T-helper 1 cell treated with Interleukin-12 subunit alpha and Interleukin-12 subunit beta and Interleukin-4 antibody, amounts not matched to agents 30 μg/mL and 1 μg/mL, for 36 hours (primary cell): ENCODE measurements at regions not wholly inside any gene's neighbourhood (a gene's known extent, or its start where the extent isn't known, plus 50 kb on each side); places are given as distances from the start of the nearest gene placed in this dataset.

Experiments
- H3K27ac Mint-ChIP-seq: one replicate; pipeline ENCODE4 v1.8.0; 2021; ENCODE audit warnings: mild to moderate bottlenecking, mixed read lengths
- H3K27me3 Mint-ChIP-seq: one replicate; pipeline ENCODE4 v1.8.0; 2021; ENCODE audit warnings: low read depth, mixed read lengths
- H3K36me3 Mint-ChIP-seq: one replicate; pipeline ENCODE4 v1.8.0; 2021; ENCODE audit warnings: low read depth, mixed read lengths
- H3K4me1 Mint-ChIP-seq: one replicate; pipeline ENCODE4 v1.8.0; 2021; ENCODE audit warnings: low read depth, mixed read lengths
- H3K4me3 Mint-ChIP-seq: one replicate; pipeline ENCODE4 v1.8.0; 2021; ENCODE audit warnings: mild to moderate bottlenecking, moderate library complexity, mixed read lengths
- H3K9me3 Mint-ChIP-seq: one replicate; pipeline ENCODE4 v1.8.0; 2021; ENCODE audit warnings: mixed read lengths

GRCh38 chr7:68304536-68304935 lies 1293.7 kb upstream of the AUTS2 start:
- Mint-ChIP-seq H3K36me3 (no peaks in the 10 kb centered on the region), H3K27ac (no peak overlapping the region), H3K4me3 (no peak overlapping the region), H3K4me1 (no peaks in the 10 kb centered on the region), H3K27me3 (no peaks in the 10 kb centered on the region), H3K9me3 (peaks cover 40% of the 10 kb centered on the region)

DNA sequence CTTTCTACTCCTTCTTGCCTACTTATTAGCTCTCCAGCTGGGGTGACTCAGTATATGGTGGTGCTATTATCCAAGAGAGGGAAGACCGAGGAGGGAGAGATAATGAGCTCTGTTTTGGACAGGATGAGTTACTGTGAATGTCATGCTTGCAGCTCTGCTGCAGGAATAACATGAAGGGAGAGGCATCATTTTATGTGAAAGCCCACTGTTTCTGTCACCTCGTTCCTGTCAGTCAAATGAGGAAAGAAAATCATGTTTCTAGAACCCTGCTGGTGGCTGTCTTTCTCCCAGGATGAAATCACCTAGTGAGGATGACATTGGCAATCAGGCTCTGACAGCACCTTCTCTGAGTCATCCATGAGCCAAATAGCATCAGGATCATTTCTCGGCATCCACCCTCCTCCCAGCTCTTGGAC lies 1291.6 kb upstream of the AUTS2 start:
- H3K4me3 Mint-ChIP-seq = no peak overlapping the region
- H3K27me3 Mint-ChIP-seq = no peaks in the 10 kb centered on the region
- H3K9me3 Mint-ChIP-seq = peaks cover 39% of the 10 kb centered on the region
- H3K36me3 Mint-ChIP-seq = no peaks in the 10 kb centered on the region
- no peaks in the 10 kb centered on the region for H3K4me1 Mint-ChIP-seq
- H3K27ac Mint-ChIP-seq = no peak overlapping the region

- no peaks in the 10 kb centered on the region for H3K27me3 Mint-ChIP-seq
- H3K4me3 Mint-ChIP-seq = no peak overlapping the region
- no peaks in the 10 kb centered on the region for H3K36me3 Mint-ChIP-seq
- H3K9me3 Mint-ChIP-seq = peaks cover 58% of the 10 kb centered on the region
- H3K4me1 Mint-ChIP-seq = no peaks in the 10 kb centered on the region
- H3K27ac Mint-ChIP-seq = no peak overlapping the region
Observed at GRCh38 chr7:68309271-68309670, 1289.0 kb upstream of the AUTS2 start.

- H3K36me3 Mint-ChIP-seq = no peaks in the 10 kb centered on the region
- peaks cover 57% of the 10 kb centered on the region for H3K9me3 Mint-ChIP-seq
- H3K27ac Mint-ChIP-seq = no peak overlapping the region
- no peaks in the 10 kb centered on the region for H3K4me1 Mint-ChIP-seq
- H3K4me3 Mint-ChIP-seq = no peak overlapping the region
- no peaks in the 10 kb centered on the region for H3K27me3 Mint-ChIP-seq
Observed at GRCh38 chr7:68309806-68310205, 1288.5 kb upstream of the AUTS2 start.

- Mint-ChIP-seq H3K4me3 (no peak overlapping the region), H3K36me3 (no peaks in the 10 kb centered on the region), H3K27me3 (no peaks in the 10 kb centered on the region), H3K4me1 (no peaks in the 10 kb centered on the region), H3K9me3 (peaks cover 50% of the 10 kb centered on the region), H3K27ac (no peak overlapping the region)
Observed at GRCh38 chr7:68311958-68312357, 1286.3 kb upstream of the AUTS2 start.

DNA sequence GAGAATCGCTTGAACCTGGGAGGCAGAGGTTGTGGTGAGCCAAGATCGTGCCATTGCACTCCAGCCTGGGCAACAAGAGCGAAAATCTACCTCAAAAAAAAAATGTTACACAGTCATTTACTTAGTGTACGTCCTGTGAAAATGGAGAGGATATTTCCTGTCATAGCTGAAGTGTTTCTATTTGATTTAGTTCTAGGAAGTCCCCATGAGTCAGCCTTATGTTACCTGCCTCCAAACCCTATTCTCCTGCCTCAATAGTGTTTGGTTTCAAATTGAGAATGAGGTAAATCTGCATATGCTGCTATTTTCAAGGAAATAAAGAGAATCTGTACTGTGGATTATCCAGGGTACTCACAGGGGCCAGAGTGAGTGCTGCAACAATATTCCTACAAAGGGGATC lies 1284.5 kb upstream of the AUTS2 start:
- Mint-ChIP-seq H3K27ac (no peak overlapping the region), H3K4me1 (no peaks in the 10 kb centered on the region), H3K9me3 (peaks cover 32% of the 10 kb centered on the region), H3K4me3 (no peak overlapping the region), H3K36me3 (no peaks in the 10 kb centered on the region), H3K27me3 (no peaks in the 10 kb centered on the region)

- Mint-ChIP-seq H3K27ac (no peak overlapping the region), H3K9me3 (peaks cover 30% of the 10 kb centered on the region), H3K4me3 (no peak overlapping the region), H3K27me3 (no peaks in the 10 kb centered on the region), H3K36me3 (no peaks in the 10 kb centered on the region), H3K4me1 (no peaks in the 10 kb centered on the region)
Observed at GRCh38 chr7:68314208-68314607, 1284.1 kb upstream of the AUTS2 start.

- Mint-ChIP-seq H3K9me3 (peaks cover 19% of the 10 kb centered on the region), H3K27ac (no peak overlapping the region), H3K4me3 (no peak overlapping the region), H3K27me3 (no peaks in the 10 kb centered on the region), H3K36me3 (no peaks in the 10 kb centered on the region), H3K4me1 (no peaks in the 10 kb centered on the region)
Observed at GRCh38 chr7:68317476-68317875, 1280.8 kb upstream of the AUTS2 start.

GRCh38 chr7:68319061-68319460 lies 1279.2 kb upstream of the AUTS2 start:
- Mint-ChIP-seq H3K27me3 (no peaks in the 10 kb centered on the region), H3K4me3 (no peak overlapping the region), H3K36me3 (no peaks in the 10 kb centered on the region), H3K27ac (no peak overlapping the region), H3K9me3 (peaks cover 14% of the 10 kb centered on the region), H3K4me1 (no peaks in the 10 kb centered on the region)

DNA sequence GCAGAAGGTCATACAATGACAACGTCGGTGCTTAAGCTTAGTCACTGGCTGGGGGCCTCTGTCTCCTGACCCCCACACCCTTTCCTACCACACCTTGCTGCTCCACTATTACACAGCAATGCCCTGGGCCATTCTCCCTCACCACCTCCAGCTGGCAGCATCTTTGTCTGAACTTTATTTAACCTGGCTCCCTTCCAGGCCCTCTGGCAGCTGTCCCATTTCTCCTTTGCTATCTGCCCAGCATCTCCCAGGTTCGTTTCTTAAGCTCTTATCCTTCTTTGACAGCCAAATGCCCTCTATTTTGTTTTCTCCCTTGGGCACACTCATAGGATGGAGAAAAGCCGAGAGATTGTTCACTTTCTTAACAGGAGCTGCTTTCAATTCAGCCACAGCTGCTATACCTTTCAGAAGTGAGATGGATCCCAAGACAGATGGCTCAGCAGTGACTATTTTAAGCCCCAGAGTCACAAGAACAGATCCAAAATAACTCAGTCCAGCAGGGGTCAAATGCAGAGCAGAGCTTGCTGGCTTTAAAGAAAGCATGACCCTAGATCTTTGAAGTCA lies 1277.1 kb upstream of the AUTS2 start:
- H3K4me3 Mint-ChIP-seq = no peak overlapping the region
- H3K9me3 Mint-ChIP-seq = peaks cover 18% of the 10 kb centered on the region
- no peaks in the 10 kb centered on the region for H3K36me3 Mint-ChIP-seq

DNA sequence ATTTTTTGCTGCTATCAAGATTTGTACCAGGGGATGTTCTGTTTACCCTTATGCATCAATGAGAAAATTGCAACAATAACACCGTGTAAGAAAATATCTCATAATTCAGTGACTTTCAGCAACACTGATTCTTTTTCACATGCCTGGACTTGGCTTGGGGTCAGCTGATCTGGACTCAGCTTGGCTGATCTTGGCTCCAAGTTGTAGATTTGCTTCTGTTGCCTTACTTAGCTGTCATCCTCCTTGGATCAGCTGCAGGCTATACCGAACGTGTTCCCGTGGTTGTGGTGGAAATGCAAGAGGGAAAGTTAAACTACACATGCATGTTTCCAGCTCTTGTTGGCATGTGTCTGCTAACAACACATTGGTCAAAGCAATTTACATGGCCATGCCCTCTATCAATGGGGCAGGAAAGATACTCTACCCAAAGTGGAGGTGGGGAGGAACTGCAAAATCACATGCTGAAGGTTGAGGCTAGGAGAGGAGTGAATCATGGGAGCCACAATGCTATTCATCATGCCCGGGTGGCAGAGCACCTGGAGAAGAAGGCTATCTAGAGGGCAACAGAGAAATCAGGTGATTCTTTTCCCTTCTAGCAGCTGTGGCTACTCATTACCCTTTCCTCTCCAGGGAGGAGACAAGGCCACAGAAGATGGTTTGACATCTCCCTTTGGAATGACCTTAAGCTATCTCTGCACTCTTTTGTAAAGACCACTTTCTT lies 1276.3 kb upstream of the AUTS2 start:
- Mint-ChIP-seq H3K36me3 (no peaks in the 10 kb centered on the region), H3K9me3 (peaks cover 23% of the 10 kb centered on the region), H3K27ac (no peak overlapping the region), H3K4me3 (no peak overlapping the region), H3K4me1 (no peaks in the 10 kb centered on the region), H3K27me3 (no peaks in the 10 kb centered on the region)

More for the DNA sequence above, 1277.1 kb upstream of the AUTS2 start:
- no peaks in the 10 kb centered on the region for H3K27me3 Mint-ChIP-seq
- H3K4me1 Mint-ChIP-seq = no peaks in the 10 kb centered on the region
- H3K27ac Mint-ChIP-seq = no peak overlapping the region

- H3K27ac Mint-ChIP-seq = no peak overlapping the region
- no peak overlapping the region for H3K4me3 Mint-ChIP-seq
- H3K9me3 Mint-ChIP-seq = peaks cover 35% of the 10 kb centered on the region
- no peaks in the 10 kb centered on the region for H3K4me1 Mint-ChIP-seq
- no peaks in the 10 kb centered on the region for H3K36me3 Mint-ChIP-seq
- H3K27me3 Mint-ChIP-seq = no peaks in the 10 kb centered on the region
Observed at GRCh38 chr7:68324621-68325020, 1273.7 kb upstream of the AUTS2 start.

DNA sequence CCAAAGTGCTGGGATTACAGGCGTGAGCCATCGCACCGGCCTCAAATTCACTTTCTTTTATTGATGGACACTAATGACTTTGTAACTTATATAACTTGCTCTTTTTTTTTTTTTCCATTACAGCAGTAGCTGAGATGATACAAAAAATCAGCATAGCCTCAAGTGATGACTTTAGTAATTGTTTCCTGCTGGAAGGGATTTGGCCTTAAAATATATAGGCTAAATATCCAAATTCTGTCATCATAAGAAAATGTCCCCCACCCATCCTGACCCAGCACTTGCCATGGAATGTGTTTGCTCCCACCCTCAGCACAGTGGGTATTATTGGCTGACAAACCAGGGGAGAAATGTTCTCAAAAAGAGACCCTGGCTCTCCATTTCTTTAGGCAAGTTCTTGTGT lies 1264.1 kb upstream of the AUTS2 start:
- H3K27me3 Mint-ChIP-seq = no peaks in the 10 kb centered on the region
- H3K4me3 Mint-ChIP-seq = no peak overlapping the region
- H3K9me3 Mint-ChIP-seq = peaks cover 45% of the 10 kb centered on the region
- H3K36me3 Mint-ChIP-seq = no peaks in the 10 kb centered on the region
- no peaks in the 10 kb centered on the region for H3K4me1 Mint-ChIP-seq
- no peak overlapping the region for H3K27ac Mint-ChIP-seq

DNA sequence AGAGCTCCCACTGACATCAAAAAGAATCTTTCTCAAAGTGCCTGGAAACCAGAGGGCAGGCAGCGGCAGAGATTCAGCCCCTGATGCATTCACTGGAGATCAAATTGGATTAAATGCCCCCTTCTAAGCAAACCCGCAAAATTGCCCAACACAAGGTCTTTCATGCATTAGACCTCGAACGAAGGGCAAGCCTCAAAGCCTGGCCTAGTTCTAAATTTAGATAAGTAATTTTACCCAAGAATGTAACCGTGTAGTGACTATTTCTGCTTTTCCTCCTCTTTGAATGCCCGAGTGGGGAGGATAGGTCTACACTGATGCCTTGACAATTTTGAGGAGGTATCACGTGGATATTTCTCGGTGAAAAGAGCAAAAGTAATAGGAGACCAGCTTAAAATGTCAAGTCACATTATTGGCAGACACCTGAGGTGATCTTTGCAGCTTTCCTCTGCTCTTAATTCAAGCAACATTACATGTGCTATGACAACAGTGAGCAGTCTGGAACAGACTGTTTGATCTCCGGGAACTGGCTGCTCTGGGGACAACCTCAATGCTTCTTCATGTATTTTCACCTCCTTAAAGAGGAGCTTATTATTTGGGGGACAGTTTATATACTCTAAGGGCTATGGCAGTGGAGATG lies 1263.5 kb upstream of the AUTS2 start:
- H3K9me3 Mint-ChIP-seq = peaks cover 47% of the 10 kb centered on the region
- no peak overlapping the region for H3K4me3 Mint-ChIP-seq
- no peaks in the 10 kb centered on the region for H3K4me1 Mint-ChIP-seq
- H3K27me3 Mint-ChIP-seq = no peaks in the 10 kb centered on the region
- no peaks in the 10 kb centered on the region for H3K36me3 Mint-ChIP-seq
- no peak overlapping the region for H3K27ac Mint-ChIP-seq

GRCh38 chr7:68336594-68336993 lies 1261.7 kb upstream of the AUTS2 start:
- Mint-ChIP-seq H3K4me3 (no peak overlapping the region), H3K36me3 (no peaks in the 10 kb centered on the region), H3K9me3 (peaks cover 48% of the 10 kb centered on the region), H3K27me3 (no peaks in the 10 kb centered on the region), H3K27ac (no peak overlapping the region), H3K4me1 (no peaks in the 10 kb centered on the region)
